ENCODE measurements at regions not wholly inside any gene's neighbourhood (a gene's known extent, or its start where the extent isn't known, plus 50 kb on each side); places are given as distances from the start of the nearest gene placed in this dataset.

DNA sequence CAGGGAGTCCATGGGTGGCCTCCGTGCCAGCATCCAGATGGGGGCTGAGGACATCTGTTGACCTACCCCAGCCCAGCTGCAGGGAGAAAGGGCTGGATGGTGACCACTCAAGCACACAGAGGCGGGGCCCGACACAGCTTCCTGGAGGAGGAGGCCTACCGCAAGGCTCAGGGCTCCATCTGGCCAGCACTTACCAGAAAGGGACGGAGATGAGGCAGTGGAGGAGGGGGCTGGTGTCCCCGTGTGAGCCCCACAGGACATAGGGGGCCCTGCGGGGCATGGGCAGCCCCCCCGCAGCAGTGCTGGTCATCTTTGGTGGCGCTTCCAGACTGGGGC is 147.5 kb upstream of the CIBAR2 start:
- TF ChIP-seq, protein P1, sequence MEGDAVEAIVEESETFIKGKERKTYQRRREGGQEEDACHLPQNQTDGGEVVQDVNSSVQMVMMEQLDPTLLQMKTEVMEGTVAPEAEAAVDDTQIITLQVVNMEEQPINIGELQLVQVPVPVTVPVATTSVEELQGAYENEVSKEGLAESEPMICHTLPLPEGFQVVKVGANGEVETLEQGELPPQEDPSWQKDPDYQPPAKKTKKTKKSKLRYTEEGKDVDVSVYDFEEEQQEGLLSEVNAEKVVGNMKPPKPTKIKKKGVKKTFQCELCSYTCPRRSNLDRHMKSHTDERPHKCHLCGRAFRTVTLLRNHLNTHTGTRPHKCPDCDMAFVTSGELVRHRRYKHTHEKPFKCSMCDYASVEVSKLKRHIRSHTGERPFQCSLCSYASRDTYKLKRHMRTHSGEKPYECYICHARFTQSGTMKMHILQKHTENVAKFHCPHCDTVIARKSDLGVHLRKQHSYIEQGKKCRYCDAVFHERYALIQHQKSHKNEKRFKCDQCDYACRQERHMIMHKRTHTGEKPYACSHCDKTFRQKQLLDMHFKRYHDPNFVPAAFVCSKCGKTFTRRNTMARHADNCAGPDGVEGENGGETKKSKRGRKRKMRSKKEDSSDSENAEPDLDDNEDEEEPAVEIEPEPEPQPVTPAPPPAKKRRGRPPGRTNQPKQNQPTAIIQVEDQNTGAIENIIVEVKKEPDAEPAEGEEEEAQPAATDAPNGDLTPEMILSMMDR (optimal IDR thresholded peaks at IDR 0.05 in 1 of 3, IDR thresholded peaks at IDR 0.05 in 1 of 3, conservative IDR thresholded peaks at IDR 0.05 in 1 of 3; ENCODE audit: extremely low read depth in 1 of 3, insufficient read depth in 2 of 3, low read length in 3 of 3): no peak
- no peak for TF ChIP-seq EZH2 (IDR thresholded peaks at IDR 0.05; ENCODE audit: low read length)
